ENCODE measurements at regions not wholly inside any gene's neighbourhood (a gene's known extent, or its start where the extent isn't known, plus 50 kb on each side); places are given as distances from the start of the nearest gene placed in this dataset.

DNA sequence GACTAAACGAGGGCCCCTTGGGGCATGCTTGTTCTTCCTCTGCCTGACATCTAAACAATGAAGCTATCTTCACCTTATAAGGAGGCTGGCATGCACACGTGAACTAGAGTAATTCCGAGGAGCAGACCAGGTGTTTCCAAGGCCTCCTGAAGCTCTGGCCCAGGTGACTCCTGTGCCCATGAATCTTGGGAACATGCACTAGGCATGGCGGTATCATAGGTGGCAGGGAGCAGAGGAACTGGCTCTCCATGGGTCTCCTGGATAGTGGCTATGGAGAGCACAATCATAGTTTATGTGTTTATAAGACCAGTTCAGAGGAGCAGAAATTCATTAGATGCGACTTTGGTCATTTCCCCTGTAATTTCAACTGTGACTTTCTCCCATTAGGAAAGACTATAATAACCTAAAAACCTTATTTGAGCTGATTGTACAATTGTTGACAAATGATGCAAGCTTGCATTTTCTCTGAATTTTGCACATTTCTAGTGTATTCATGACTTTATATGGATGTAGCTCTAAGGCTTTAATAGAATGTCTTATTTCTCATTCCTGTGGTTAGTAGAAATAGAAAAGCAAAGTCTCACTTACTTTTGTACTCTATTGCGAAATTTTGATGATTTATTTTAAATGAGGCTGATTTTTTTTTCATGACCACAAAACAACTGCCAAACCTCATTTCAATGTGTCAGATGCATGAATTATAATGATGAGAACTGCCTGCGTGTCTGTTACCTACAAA is 135.3 kb upstream of the RPS23 start:
- no peaks in the 10 kb centered on the region for H3K9me3 ChIP-seq (ENCODE audit: control insufficient read depth, insufficient read depth, low read depth, low read length)
- CTCF ChIA-PET: no interaction called here
- no peak overlapping the region for H3K27ac ChIP-seq (ENCODE audit: low read length)
- no peaks in the 10 kb centered on the region for H3K4me1 ChIP-seq (ENCODE audit: control insufficient read depth, insufficient read depth, low read length)
- no peak for TF ChIP-seq POLR2AphosphoS5 (IDR thresholded peaks at IDR 0.05; ENCODE audit: low read depth, low read length)
- TF ChIP-seq SIN3A (IDR thresholded peaks at IDR 0.05; ENCODE audit: borderline replicate concordance, insufficient read depth, low read depth, low read length): no peak
- TF ChIP-seq TCF7L2 (IDR thresholded peaks at IDR 0.05; ENCODE audit: low read depth, low read length): no peak
- TF ChIP-seq, protein P1, sequence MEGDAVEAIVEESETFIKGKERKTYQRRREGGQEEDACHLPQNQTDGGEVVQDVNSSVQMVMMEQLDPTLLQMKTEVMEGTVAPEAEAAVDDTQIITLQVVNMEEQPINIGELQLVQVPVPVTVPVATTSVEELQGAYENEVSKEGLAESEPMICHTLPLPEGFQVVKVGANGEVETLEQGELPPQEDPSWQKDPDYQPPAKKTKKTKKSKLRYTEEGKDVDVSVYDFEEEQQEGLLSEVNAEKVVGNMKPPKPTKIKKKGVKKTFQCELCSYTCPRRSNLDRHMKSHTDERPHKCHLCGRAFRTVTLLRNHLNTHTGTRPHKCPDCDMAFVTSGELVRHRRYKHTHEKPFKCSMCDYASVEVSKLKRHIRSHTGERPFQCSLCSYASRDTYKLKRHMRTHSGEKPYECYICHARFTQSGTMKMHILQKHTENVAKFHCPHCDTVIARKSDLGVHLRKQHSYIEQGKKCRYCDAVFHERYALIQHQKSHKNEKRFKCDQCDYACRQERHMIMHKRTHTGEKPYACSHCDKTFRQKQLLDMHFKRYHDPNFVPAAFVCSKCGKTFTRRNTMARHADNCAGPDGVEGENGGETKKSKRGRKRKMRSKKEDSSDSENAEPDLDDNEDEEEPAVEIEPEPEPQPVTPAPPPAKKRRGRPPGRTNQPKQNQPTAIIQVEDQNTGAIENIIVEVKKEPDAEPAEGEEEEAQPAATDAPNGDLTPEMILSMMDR (IDR thresholded peaks at IDR 0.05): no peak
- TF ChIP-seq, protein P2, sequence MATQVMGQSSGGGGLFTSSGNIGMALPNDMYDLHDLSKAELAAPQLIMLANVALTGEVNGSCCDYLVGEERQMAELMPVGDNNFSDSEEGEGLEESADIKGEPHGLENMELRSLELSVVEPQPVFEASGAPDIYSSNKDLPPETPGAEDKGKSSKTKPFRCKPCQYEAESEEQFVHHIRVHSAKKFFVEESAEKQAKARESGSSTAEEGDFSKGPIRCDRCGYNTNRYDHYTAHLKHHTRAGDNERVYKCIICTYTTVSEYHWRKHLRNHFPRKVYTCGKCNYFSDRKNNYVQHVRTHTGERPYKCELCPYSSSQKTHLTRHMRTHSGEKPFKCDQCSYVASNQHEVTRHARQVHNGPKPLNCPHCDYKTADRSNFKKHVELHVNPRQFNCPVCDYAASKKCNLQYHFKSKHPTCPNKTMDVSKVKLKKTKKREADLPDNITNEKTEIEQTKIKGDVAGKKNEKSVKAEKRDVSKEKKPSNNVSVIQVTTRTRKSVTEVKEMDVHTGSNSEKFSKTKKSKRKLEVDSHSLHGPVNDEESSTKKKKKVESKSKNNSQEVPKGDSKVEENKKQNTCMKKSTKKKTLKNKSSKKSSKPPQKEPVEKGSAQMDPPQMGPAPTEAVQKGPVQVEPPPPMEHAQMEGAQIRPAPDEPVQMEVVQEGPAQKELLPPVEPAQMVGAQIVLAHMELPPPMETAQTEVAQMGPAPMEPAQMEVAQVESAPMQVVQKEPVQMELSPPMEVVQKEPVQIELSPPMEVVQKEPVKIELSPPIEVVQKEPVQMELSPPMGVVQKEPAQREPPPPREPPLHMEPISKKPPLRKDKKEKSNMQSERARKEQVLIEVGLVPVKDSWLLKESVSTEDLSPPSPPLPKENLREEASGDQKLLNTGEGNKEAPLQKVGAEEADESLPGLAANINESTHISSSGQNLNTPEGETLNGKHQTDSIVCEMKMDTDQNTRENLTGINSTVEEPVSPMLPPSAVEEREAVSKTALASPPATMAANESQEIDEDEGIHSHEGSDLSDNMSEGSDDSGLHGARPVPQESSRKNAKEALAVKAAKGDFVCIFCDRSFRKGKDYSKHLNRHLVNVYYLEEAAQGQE (IDR thresholded peaks at IDR 0.05; ENCODE audit: insufficient read depth in 1 of 2, low read depth in 2 of 2, low read length in 1 of 2): no peak
- no peak overlapping the region for H3K4me3 ChIP-seq (ENCODE audit: low read depth in 2 of 2, low read length in 2 of 2)
- no peaks in the 10 kb centered on the region for H3K36me3 ChIP-seq (ENCODE audit: control insufficient read depth, insufficient read depth, low read length)
- POLR2A ChIA-PET: no interaction called here
- H3K27me3 ChIP-seq (ENCODE audit: control insufficient read depth, insufficient read depth, low read length): no peaks in the 10 kb centered on the region
- intact Hi-C loops (cut with micrococcal nuclease; ENCODE audit: unreplicated experiment): no loop called here
- ATAC-seq (no peak), DNase-seq (ENCODE audit: low read depth, low spot score) (no peak)
- in situ Hi-C loops (cut with HindIII; ENCODE audit: low pct_unique_long_range_greater_than_20kb, low sequenced_read_pairs): no loop called here
- BruUV-seq (replicated peaks): no TSS peak

DNA sequence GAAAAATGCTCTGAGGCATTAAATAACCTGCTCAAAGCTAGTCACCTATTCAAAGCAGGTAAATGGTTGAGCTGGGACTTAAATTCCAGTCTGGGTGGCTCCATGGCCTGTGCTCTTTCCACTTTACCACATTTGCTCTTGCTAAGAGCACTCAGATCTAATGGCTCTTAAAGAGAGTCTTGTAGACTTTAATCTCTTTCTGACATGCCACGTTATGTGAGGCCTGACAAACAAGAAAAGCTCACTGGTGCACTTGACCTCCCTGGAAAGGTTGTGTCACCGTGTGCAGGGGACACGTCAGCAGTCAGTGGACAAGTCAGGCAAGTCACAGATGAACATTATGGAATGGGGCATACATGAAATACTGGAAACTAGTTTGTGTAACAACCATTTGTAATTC is 129.9 kb upstream of the RPS23 start:
- intact Hi-C loops (cut with micrococcal nuclease; ENCODE audit: unreplicated experiment): no loop called here
- POLR2A ChIA-PET: no interaction called here
- BruUV-seq (replicated peaks): no TSS peak

More for the DNA sequence above, 129.9 kb upstream of the RPS23 start:
- no peak for DNase-seq (ENCODE audit: low read depth, low spot score)
- no peaks in the 10 kb centered on the region for H3K4me1 ChIP-seq (ENCODE audit: control insufficient read depth, insufficient read depth, low read length)
- no peaks in the 10 kb centered on the region for H3K27me3 ChIP-seq (ENCODE audit: control insufficient read depth, insufficient read depth, low read length)
- H3K9me3 ChIP-seq (ENCODE audit: control insufficient read depth, insufficient read depth, low read depth, low read length): no peaks in the 10 kb centered on the region
- H3K4me3 ChIP-seq (ENCODE audit: low read depth in 2 of 2, low read length in 2 of 2): no peak overlapping the region
- TF ChIP-seq, protein P2 (IDR thresholded peaks at IDR 0.05; ENCODE audit: insufficient read depth in 1 of 2, low read depth in 2 of 2, low read length in 1 of 2): no peak
- no peak for TF ChIP-seq POLR2AphosphoS5 (IDR thresholded peaks at IDR 0.05; ENCODE audit: low read depth, low read length)
- TF ChIP-seq TCF7L2 (IDR thresholded peaks at IDR 0.05; ENCODE audit: low read depth, low read length): no peak
- no peak for ATAC-seq
- in situ Hi-C loops (cut with HindIII; ENCODE audit: low pct_unique_long_range_greater_than_20kb, low sequenced_read_pairs): no loop called here
- H3K27ac ChIP-seq (ENCODE audit: low read length): no peak overlapping the region
- CTCF ChIA-PET: interaction anchor here (0.6 kb wide), 1 partner anchor 195 kb away, joined by 3 read pairs; no protein-coding TSS in a partner anchor
- no peaks in the 10 kb centered on the region for H3K36me3 ChIP-seq (ENCODE audit: control insufficient read depth, insufficient read depth, low read length)
